ENCODE measurements at regions not wholly inside any gene's neighbourhood (a gene's known extent, or its start where the extent isn't known, plus 50 kb on each side); places are given as distances from the start of the nearest gene placed in this dataset.
"Not testable (repeated sequence)": the region's sequence is repeated elsewhere in the genome, so short reads cannot be mapped to it uniquely, and the experiment has no call there.

GRCh38 chrX:128954697-128955096 is 568.6 kb downstream of the SMARCA1 start:
- DNase-seq (ENCODE audit: low read depth) = not testable (repeated sequence)

GRCh38 chrX:128931071-128931470 is 592.2 kb downstream of the SMARCA1 start:
- DNase-seq (ENCODE audit: low read depth) = no peak

GRCh38 chrX:128929271-128930057 is 593.8 kb downstream of the SMARCA1 start:
- no peak for DNase-seq (ENCODE audit: low read depth)

- no peak for DNase-seq (ENCODE audit: low read depth)
These were observed 594.7 kb downstream of the SMARCA1 start for GRCh38 chrX:128928636-128929035.

- no peak for DNase-seq (ENCODE audit: low read depth)
These were observed 595.9 kb downstream of the SMARCA1 start for GRCh38 chrX:128927363-128927762.

- DNase-seq (ENCODE audit: low read depth) = no peak
These were observed 616.5 kb downstream of the SMARCA1 start for GRCh38 chrX:128906753-128907152.

GRCh38 chrX:128901018-128901417 is 622.3 kb downstream of the SMARCA1 start:
- no peak for DNase-seq (ENCODE audit: low read depth)

- no peak for DNase-seq (ENCODE audit: low read depth)
These were observed 625.7 kb downstream of the SMARCA1 start for GRCh38 chrX:128897621-128898020.

- no peak for DNase-seq (ENCODE audit: low read depth)
These were observed 631.7 kb downstream of the SMARCA1 start for GRCh38 chrX:128891554-128891953.

GRCh38 chrX:128884430-128884829 is 638.9 kb downstream of the SMARCA1 start:
- no peak for DNase-seq (ENCODE audit: low read depth)

- DNase-seq (ENCODE audit: low read depth) = no peak
These were observed 639.6 kb downstream of the SMARCA1 start for GRCh38 chrX:128883650-128884049.

- DNase-seq (ENCODE audit: low read depth) = no peak
These were observed 652.9 kb downstream of the SMARCA1 start for GRCh38 chrX:128870361-128870760.

GRCh38 chrX:128862557-128862956 is 660.7 kb downstream of the SMARCA1 start:
- no peak for DNase-seq (ENCODE audit: low read depth)

GRCh38 chrX:128848374-128848773 is 674.9 kb downstream of the SMARCA1 start:
- DNase-seq (ENCODE audit: low read depth) = no peak

- DNase-seq (ENCODE audit: low read depth) = no peak
These were observed 676.9 kb downstream of the SMARCA1 start for GRCh38 chrX:128846385-128846784.

GRCh38 chrX:128818690-128819089 is 704.6 kb downstream of the SMARCA1 start:
- DNase-seq (ENCODE audit: low read depth) = no peak

GRCh38 chrX:128816919-128817318 is 706.4 kb downstream of the SMARCA1 start:
- no peak for DNase-seq (ENCODE audit: low read depth)

- DNase-seq (ENCODE audit: low read depth) = no peak
These were observed 715.9 kb downstream of the SMARCA1 start for GRCh38 chrX:128807367-128807766.

- no peak for DNase-seq (ENCODE audit: low read depth)
These were observed 718.1 kb downstream of the SMARCA1 start for GRCh38 chrX:128805236-128805635.

- DNase-seq (ENCODE audit: low read depth) = no peak
These were observed 718.5 kb downstream of the SMARCA1 start for GRCh38 chrX:128804828-128805227.

- no peak for DNase-seq (ENCODE audit: low read depth)
These were observed 723.2 kb downstream of the SMARCA1 start for GRCh38 chrX:128800138-128800537.

- not testable (repeated sequence) for DNase-seq (ENCODE audit: low read depth)
These were observed 730.9 kb upstream of the ACTRT1 start for GRCh38 chrX:128783139-128783538.

- no peak for DNase-seq (ENCODE audit: low read depth)
These were observed 729.3 kb upstream of the ACTRT1 start for GRCh38 chrX:128781506-128781905.

- DNase-seq (ENCODE audit: low read depth) = no peak
These were observed 728.7 kb upstream of the ACTRT1 start for GRCh38 chrX:128780934-128781333.
